OCI-LY7 (cell line): ENCODE measurements at regions not wholly inside any gene's neighbourhood (a gene's known extent, or its start where the extent isn't known, plus 50 kb on each side); places are given as distances from the start of the nearest gene placed in this dataset.

Experiments used
- BruUV-seq: library from RNA; stranded (reverse); fragments of 400-500 nt; replicated peaks from 2 replicates; lab custom pipeline; 2021; lab: Mats Ljungman, UMichigan
- CTCF ChIA-PET: fragments of 300-600 bp; sonication (Branson Sonifier 250); formaldehyde crosslinking; loops from one replicate; lab custom pipeline; 2022; ENCODE audit warnings: antibody characterized with exemption; ENCODE audit not compliant: unreplicated experiment; lab: Charles Lee
- POLR2A ChIA-PET: fragments of 300-600 bp; sonication (Branson Sonifier 250); formaldehyde crosslinking; loops from one replicate; lab custom pipeline; 2022; ENCODE audit warnings: antibody characterized with exemption; lab: Charles Lee
- DNase-seq: peaks from one replicate; pipeline ENCODE4 v3.0.0-alpha.2; 2015; ENCODE audit warnings: low spot score
- H2AFZ ChIP-seq: fragments of 200-600 bp; sonication (generic), shearing (Covaris generic); 2 replicates; pipeline ENCODE4 v1.6.1; 2014; ENCODE audit warnings: mild to moderate bottlenecking, antibody characterized with exemption, low read length, moderate library complexity
- H3K27ac ChIP-seq: fragments of 200-600 bp; sonication (generic); 2 replicates; pipeline ENCODE4 v1.5.1; 2014; ENCODE audit warnings: mixed run types, low read depth, mild to moderate bottlenecking, moderate library complexity, low read length, inconsistent platforms; ENCODE audit not compliant: poor library complexity, severe bottlenecking
- H3K36me3 ChIP-seq: fragments of 200-600 bp; sonication (generic); 2 replicates; pipeline ENCODE4 v1.6.1; 2014; ENCODE audit warnings: mild to moderate bottlenecking, antibody characterized with exemption, low read length, moderate library complexity, mixed read lengths; ENCODE audit not compliant: insufficient read depth
- H3K4me1 ChIP-seq: fragments of 200-600 bp; sonication (generic); 2 replicates; pipeline ENCODE4 v1.5.1; 2014; ENCODE audit warnings: mild to moderate bottlenecking, low read length; ENCODE audit not compliant: insufficient read depth, poor library complexity, severe bottlenecking
- H3K4me2 ChIP-seq: fragments of 200-600 bp; sonication (generic); 2 replicates; pipeline ENCODE4 v1.6.1; 2014; ENCODE audit warnings: mild to moderate bottlenecking, low read length
- H3K4me3 ChIP-seq: fragments of 200-600 bp; sonication (generic); 2 replicates; pipeline ENCODE4 v1.5.1; 2014; ENCODE audit warnings: mild to moderate bottlenecking, low read depth, low read length; ENCODE audit not compliant: poor library complexity, severe bottlenecking
- H3K79me2 ChIP-seq: fragments of 200-600 bp; sonication (generic); 2 replicates; pipeline ENCODE4 v1.6.1; 2016; ENCODE audit warnings: low read depth, mild to moderate bottlenecking, low read length, moderate library complexity, mixed read lengths; ENCODE audit not compliant: insufficient read depth
- H3K9me2 ChIP-seq: fragments of 200-600 bp; sonication (generic); 2 replicates; pipeline ENCODE4 v1.6.1; 2016; ENCODE audit warnings: mild to moderate bottlenecking, low read length, mixed read lengths; ENCODE audit not compliant: insufficient read depth
- H3K9me3 ChIP-seq: fragments of 200-600 bp; sonication (generic); 2 replicates; pipeline ENCODE4 v1.6.1; 2014; ENCODE audit warnings: mild to moderate bottlenecking, mixed run types, low read length, mixed read lengths
- H4K20me1 ChIP-seq: fragments of 200-600 bp; sonication (generic); 2 replicates; pipeline ENCODE4 v1.6.1; 2014; ENCODE audit warnings: mild to moderate bottlenecking, antibody characterized with exemption, low read length, moderate library complexity, mixed read lengths; ENCODE audit not compliant: insufficient read depth
- CTCF ChIP-seq: fragments of 200-600 bp; sonication (generic); conservative IDR thresholded peaks from 2 replicates; pipeline ENCODE4 v1.5.1; 2014; ENCODE audit warnings: mild to moderate bottlenecking, antibody characterized with exemption, low read length, moderate library complexity, mixed read lengths
- EZH2phosphoT487 ChIP-seq: fragments of 200-600 bp; sonication (generic); IDR thresholded peaks from 2 replicates; pipeline ENCODE4 v1.6.1; 2018; ENCODE audit warnings: low read depth, borderline replicate concordance, mild to moderate bottlenecking, mixed run types, antibody characterized with exemption, low read length, moderate library complexity, mixed read lengths
- intact Hi-C: fragments of 100-400 bp; cut with micrococcal nuclease; formaldehyde crosslinking; loops from one replicate; pipeline ENCODE4 v1.10.0; 2022; ENCODE audit not compliant: unreplicated experiment

GRCh38 chr14:26023967-26024366, 573.9 kb downstream of the NOVA1 start:
- Histone ChIP-seq H3K4me3 (no peak overlapping the region), H3K27ac (no peak overlapping the region), H3K36me3 (no peaks in the 10 kb centered on the region), H2AFZ (no peak overlapping the region), H3K79me2 (no peaks in the 10 kb centered on the region), H4K20me1 (no peaks in the 10 kb centered on the region), H3K9me3 (0 out of 2 replicates have a peak, but pooled peaks cover 4% of the 10 kb centered on the region), H3K4me1 (no peaks in the 10 kb centered on the region), H3K4me2 (no peak overlapping the region), H3K9me2 (no peaks in the 10 kb centered on the region)
- POLR2A ChIA-PET, result no interaction called here
- CTCF ChIA-PET, result no interaction called here
- BruUV-seq, result no TSS peak
- DNase-seq, result no peak
- TF ChIP-seq CTCF (no peak), EZH2phosphoT487 (no peak)
- intact Hi-C loops, result no loop called here

- ChIA-PET POLR2A (no interaction called here), CTCF (no interaction called here)
- no peak overlapping the region for H3K4me2 ChIP-seq
- BruUV-seq, result no TSS peak
- no peaks in the 10 kb centered on the region for H3K79me2 ChIP-seq
- no peak overlapping the region for H3K27ac ChIP-seq
- H2AFZ ChIP-seq, result no peak overlapping the region
- no peaks in the 10 kb centered on the region for H3K36me3 ChIP-seq
- no peaks in the 10 kb centered on the region for H3K9me2 ChIP-seq
- TF ChIP-seq EZH2phosphoT487 (no peak), CTCF (no peak)
- H4K20me1 ChIP-seq, result no peaks in the 10 kb centered on the region
- no peaks in the 10 kb centered on the region for H3K4me1 ChIP-seq
- intact Hi-C loops, result no loop called here
- no peak for DNase-seq
- H3K4me3 ChIP-seq, result no peak overlapping the region
- H3K9me3 ChIP-seq, result 0 out of 2 replicates have a peak, but pooled peaks cover 4% of the 10 kb centered on the region
Observed at GRCh38 chr14:26021759-26022158, 576.1 kb downstream of the NOVA1 start.

GRCh38 chr14:26017270-26017669, 580.6 kb downstream of the NOVA1 start:
- Histone ChIP-seq H3K9me2 (no peaks in the 10 kb centered on the region), H2AFZ (no peak overlapping the region), H3K27ac (no peak overlapping the region), H4K20me1 (no peaks in the 10 kb centered on the region), H3K4me1 (no peaks in the 10 kb centered on the region), H3K36me3 (no peaks in the 10 kb centered on the region), H3K4me2 (no peak overlapping the region), H3K79me2 (no peaks in the 10 kb centered on the region), H3K9me3 (no peaks in the 10 kb centered on the region), H3K4me3 (no peak overlapping the region)
- DNase-seq, result no peak
- ChIA-PET CTCF (no interaction called here), POLR2A (interaction anchor here (0.7 to 0.9 kb wide), 3 partner anchors 11 to 1533 kb away, joined by 6 to 7 read pairs (median 6); no protein-coding TSS in a partner anchor)
- no TSS peak for BruUV-seq
- no peak for TF ChIP-seq EZH2phosphoT487
- no peak for TF ChIP-seq CTCF
- intact Hi-C loops, result no loop called here
